Kidney epithelial cell (primary cell): ENCODE measurements at regions not wholly inside any gene's neighbourhood (a gene's known extent, or its start where the extent isn't known, plus 50 kb on each side); places are given as distances from the start of the nearest gene placed in this dataset.
"Not testable (repeated sequence)": the region's sequence is repeated elsewhere in the genome, so short reads cannot be mapped to it uniquely, and the experiment has no call there.

Experiments used
- DNase-seq: peaks from one replicate; pipeline ENCODE4 v3.0.0-alpha.2; 2010; ENCODE audit warnings: low read depth
- H3K27me3 ChIP-seq: 2 replicates; pipeline ENCODE4 v1.6.0; 2011; ENCODE audit warnings: low read length; ENCODE audit not compliant: control insufficient read depth, insufficient read depth
- H3K36me3 ChIP-seq: 2 replicates; pipeline ENCODE4 v1.5.1; 2011; ENCODE audit warnings: low read length; ENCODE audit not compliant: control insufficient read depth, insufficient read depth
- H3K4me3 ChIP-seq: 2 replicates; pipeline ENCODE4 v1.5.1; 2011; ENCODE audit warnings: low read depth, mild to moderate bottlenecking, control low read depth, low read length
- TF ChIP-seq, protein P1 (sequence below): IDR thresholded peaks from 2 replicates; pipeline ENCODE4 v1.5.1; 2011; ENCODE audit warnings: mild to moderate bottlenecking, moderate library complexity, low read length, control low read depth, inconsistent platforms; ENCODE audit not compliant: insufficient read depth, poor library complexity, severe bottlenecking

DNA sequence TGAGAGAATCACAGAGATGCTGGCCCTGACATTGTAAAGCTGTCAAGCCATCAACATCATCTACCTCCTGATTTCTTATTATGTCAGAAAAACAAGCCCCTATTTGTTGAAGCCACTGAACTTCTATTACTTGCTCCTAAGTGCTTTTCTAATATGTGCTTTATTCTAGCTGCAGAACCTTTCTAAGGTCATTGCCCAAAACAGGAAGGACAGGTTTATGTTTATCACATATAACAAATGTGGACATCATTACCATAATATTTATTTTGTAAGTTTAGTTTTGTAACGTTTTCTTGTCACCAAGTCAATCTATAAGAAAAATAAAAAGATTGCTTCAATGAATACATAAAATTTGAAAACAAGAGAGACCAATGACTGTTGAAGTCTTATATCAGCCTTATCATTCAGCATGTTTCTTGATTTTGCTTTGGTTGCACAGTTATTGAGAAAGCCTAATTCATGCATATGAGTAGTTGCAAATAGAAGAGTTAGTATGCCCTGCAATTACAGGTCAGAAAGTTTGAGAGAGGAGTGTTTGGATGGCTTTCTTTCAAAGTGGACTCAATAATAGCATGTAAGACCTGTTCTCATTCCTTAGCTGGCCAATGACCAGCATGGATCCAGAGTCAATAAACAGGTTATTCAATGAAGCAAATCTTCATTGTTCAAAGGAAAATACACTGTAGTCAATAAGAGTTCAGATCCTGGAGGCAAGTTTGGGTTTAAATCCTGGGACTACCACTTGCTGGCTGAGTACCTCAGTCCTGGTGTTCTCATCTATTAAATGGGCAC, 84.1 kb downstream of the MAB21L3 start:
- H3K36me3 ChIP-seq = no peaks in the 10 kb centered on the region
- no peak for DNase-seq
- no peak overlapping the region for H3K4me3 ChIP-seq
- TF ChIP-seq, protein P1, sequence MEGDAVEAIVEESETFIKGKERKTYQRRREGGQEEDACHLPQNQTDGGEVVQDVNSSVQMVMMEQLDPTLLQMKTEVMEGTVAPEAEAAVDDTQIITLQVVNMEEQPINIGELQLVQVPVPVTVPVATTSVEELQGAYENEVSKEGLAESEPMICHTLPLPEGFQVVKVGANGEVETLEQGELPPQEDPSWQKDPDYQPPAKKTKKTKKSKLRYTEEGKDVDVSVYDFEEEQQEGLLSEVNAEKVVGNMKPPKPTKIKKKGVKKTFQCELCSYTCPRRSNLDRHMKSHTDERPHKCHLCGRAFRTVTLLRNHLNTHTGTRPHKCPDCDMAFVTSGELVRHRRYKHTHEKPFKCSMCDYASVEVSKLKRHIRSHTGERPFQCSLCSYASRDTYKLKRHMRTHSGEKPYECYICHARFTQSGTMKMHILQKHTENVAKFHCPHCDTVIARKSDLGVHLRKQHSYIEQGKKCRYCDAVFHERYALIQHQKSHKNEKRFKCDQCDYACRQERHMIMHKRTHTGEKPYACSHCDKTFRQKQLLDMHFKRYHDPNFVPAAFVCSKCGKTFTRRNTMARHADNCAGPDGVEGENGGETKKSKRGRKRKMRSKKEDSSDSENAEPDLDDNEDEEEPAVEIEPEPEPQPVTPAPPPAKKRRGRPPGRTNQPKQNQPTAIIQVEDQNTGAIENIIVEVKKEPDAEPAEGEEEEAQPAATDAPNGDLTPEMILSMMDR = no peak
- H3K27me3 ChIP-seq = no peaks in the 10 kb centered on the region

DNA sequence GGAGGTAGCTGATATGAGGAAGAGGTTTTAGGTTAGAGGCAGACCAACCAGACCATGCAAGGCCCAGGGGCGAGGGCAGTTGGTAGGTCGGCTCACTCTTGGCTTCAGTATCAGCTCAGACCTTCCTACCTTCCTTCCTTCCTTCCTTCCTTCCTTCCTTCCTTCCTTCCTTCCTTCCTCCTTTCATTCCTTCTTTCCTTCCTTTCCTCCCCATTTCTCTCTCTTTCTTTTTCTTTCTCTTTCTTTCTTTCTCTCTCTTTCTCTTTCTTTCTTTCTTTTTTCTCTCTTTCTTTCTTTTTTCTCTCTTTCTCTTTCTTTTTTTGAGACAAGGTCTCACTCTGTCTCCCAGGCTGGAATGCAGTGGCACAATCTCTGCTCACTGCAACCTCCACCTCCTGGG, 89.1 kb downstream of the MAB21L3 start:
- not testable (repeated sequence) for H3K4me3 ChIP-seq, H3K27me3 ChIP-seq, DNase-seq, H3K36me3 ChIP-seq

DNA sequence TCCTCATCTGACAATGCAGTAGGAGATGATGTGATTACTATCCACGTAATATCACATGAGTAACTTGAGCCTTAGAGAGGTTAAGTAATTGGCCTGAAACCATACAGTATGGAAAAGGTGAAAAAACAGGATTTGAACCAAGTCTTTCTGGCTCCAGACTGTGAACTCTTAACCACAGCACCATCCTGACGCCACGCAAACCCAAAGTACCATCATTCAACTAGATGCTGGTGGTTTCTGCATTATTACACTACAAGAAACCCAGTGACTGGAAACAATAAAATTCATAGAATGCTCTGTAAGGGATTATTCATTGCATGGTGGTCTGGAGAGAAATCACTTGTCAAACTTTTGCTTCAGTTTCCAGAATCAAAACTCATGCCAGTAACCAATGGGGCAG, 90.7 kb downstream of the MAB21L3 start:
- TF ChIP-seq, protein P1 = no peak
- no peaks in the 10 kb centered on the region for H3K27me3 ChIP-seq
- H3K36me3 ChIP-seq = no peaks in the 10 kb centered on the region
- no peak overlapping the region for H3K4me3 ChIP-seq
- DNase-seq = no peak

DNA sequence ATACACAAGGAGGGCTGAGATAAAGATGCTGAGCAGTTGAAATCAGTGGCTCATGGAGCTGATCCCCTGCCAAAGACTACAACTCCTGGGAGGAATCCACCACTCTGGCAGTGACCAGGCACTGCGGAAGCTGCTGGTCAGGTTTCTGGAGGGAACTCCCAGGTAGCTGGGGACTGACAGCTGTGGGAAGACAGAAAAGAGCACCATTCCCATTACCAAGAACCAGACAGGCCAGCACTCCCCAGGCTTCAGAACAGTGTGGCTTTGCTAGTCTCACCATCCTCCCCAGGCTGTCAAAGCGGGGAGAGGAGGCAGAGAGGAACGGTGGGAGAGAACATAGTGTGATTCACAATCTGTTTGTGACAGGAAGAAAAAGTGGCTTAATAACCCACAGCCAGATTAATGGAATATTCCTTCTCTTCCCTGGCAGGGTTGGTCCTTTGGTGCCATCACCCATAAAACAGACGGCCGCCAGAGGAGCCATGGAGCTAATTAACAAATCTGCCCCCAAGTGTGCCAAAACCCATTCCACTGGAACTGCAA, 92.1 kb downstream of the MAB21L3 start:
- Histone ChIP-seq H3K36me3 (no peaks in the 10 kb centered on the region), H3K4me3 (no peak overlapping the region), H3K27me3 (no peaks in the 10 kb centered on the region)
- DNase-seq = no peak
- TF ChIP-seq, protein P1 = no peak

DNA sequence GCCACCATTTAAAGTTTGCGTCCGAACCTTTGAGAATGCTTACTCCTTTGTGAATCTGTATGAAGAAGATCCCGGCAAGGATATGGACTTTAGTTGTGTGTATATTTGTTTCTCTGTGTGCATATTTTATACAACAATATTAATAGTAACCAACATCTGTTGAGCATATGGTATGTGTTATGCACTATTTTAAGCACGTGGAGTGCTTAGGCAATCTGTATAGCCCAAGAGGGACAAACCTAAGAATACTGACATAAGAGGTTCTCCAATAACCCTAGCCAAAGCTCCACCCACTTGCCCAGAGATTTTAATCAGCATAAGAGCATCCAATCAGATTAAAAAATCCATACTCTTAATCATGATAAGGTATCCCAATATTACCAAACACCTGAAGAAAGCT, 92.7 kb downstream of the MAB21L3 start:
- Histone ChIP-seq H3K27me3 (no peaks in the 10 kb centered on the region), H3K36me3 (no peaks in the 10 kb centered on the region), H3K4me3 (no peak overlapping the region)
- no peak for DNase-seq
- TF ChIP-seq, protein P1 = no peak

DNA sequence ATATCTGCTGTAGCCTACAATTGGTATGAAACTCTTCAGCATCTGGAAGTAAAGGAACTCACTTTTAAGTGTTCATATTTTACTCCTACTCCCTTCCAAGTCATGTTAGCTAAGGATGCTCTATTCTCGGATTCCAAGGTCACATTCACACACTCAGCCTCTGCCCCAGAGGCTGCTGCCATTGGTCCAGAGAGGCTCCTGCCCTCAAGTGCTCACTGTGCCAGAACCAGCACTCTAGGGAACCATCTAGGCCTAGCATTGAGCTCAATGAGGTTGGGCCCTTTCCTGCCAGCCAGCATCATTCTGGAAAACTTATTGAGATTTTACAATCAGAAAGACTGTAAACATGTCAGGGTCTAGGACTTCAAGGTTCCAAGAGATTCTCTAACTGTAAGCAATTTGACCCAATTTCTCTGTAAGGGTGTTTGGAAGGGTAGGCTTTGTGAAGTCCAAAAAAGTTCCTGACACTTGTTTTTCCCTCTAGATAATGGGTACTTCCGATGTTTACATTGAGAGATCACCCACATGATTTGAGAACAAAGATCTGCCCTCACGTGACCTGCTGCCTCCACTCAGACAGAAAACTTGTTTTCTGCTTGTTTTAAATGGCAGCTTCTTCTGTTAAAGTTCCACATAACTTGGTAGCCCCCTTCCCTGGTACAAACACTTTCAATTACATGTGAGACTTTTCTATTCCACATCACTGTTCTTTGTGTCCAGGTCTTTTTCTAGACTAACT, 94.9 kb downstream of the MAB21L3 start:
- no peak for DNase-seq
- Histone ChIP-seq H3K27me3 (peaks cover 2% of the 10 kb centered on the region), H3K4me3 (no peak overlapping the region), H3K36me3 (no peaks in the 10 kb centered on the region)
- TF ChIP-seq, protein P1 = no peak
